Ovary (tissue), 3 donors: ENCODE measurements at regions not wholly inside any gene's neighbourhood (a gene's known extent, or its start where the extent isn't known, plus 50 kb on each side); places are given as distances from the start of the nearest gene placed in this dataset.

Experiments
- CTCF ChIP-seq, 3 donors: fragments of 450-650 bp in 2 of 3; fragments of 200-600 bp in 1 of 3; IDR thresholded peaks; one replicate each; pipeline versions ENCODE4 v1.5.1 to v1.8.0; 2016 to 2022; ENCODE audit warnings: antibody characterized with exemption in 3 of 3, mild to moderate bottlenecking in 1 of 3
- EP300 ChIP-seq: sonication (generic); formaldehyde crosslinking; IDR thresholded peaks from one replicate; pipeline ENCODE4 v1.6.1; 2017; ENCODE audit warnings: antibody characterized with exemption
- donor health status: DM: no; HTN: no; CAD: no.

- no peak for TF ChIP-seq EP300
- TF ChIP-seq CTCF (IDR thresholded peaks at IDR 0.05): no peak
Measured at GRCh38 chr4:77327151-77327550, 170.1 kb downstream of the CCNG2 start.
